ENCODE measurements at regions not wholly inside any gene's neighbourhood (a gene's known extent, or its start where the extent isn't known, plus 50 kb on each side); places are given as distances from the start of the nearest gene placed in this dataset.

GRCh38 chr20:59412875-59413284, 112.5 kb downstream of the EDN3 start:
- no peak overlapping the region for H3K9ac ChIP-seq (ENCODE audit: insufficient read depth in 1 of 2, low read depth in 2 of 2, low read length in 2 of 2)
- H3K4me3 ChIP-seq: no peak overlapping the region
- no peaks in the 10 kb centered on the region for H3K9me3 ChIP-seq (replicated peaks; ENCODE audit: control insufficient read depth, insufficient read depth, low read depth, low read length)
- no peaks in the 10 kb centered on the region; the same call in 1 of the 2 replicates for H4K20me1 ChIP-seq (replicated peaks; ENCODE audit: control insufficient read depth, insufficient read depth, low read length)
- FAIRE-seq (no peak), DNase-seq (ENCODE audit: extremely low read depth in 1 of 4, low spot score in 3 of 4) (no peak), ATAC-seq (no peak)
- no peaks in the 10 kb centered on the region for H3K79me2 ChIP-seq (ENCODE audit: control insufficient read depth, insufficient read depth, low read length)
- TF ChIP-seq RAD21 (CRISPR knock-in tag; conservative IDR thresholded peaks at IDR 0.05 in 1 of 2, IDR thresholded peaks at IDR 0.05 in 1 of 2) (peak in 1 of 2 experiments; percentile 26; a peak in 1 of 4 replicates), GTF3C2 (IDR thresholded peaks at IDR 0.05; ENCODE audit: borderline replicate concordance, extremely low read depth, insufficient read length) (no peak)
- peaks cover 5 to 35% of the 10 kb centered on the region in 2 experiments; a peak in 3 of 5 replicates for H3K27me3 ChIP-seq (ENCODE audit: control insufficient read depth in 2 of 2, insufficient read depth in 2 of 2, low read length in 2 of 2)
- 1% methylated on average over 5 of the region's 6 CpGs for WGBS (ENCODE audit: insufficient coverage, low coverage, missing lambda C conversion rate)
- ChIA-PET POLR2A (no interaction called here), CTCF (ENCODE audit: low intra/inter-chr PET ratio) (no interaction called here)
- BruUV-seq (replicated peaks): no TSS peak
- H3K4me1 ChIP-seq (replicated peaks in 1 of 2; ENCODE audit: control insufficient read depth in 2 of 2, insufficient read depth in 2 of 2, low read length in 2 of 2): no peaks in the 10 kb centered on the region
- H3K36me3 ChIP-seq (ENCODE audit: control insufficient read depth, insufficient read depth, low read length): no peaks in the 10 kb centered on the region
- H2AFZ ChIP-seq (ENCODE audit: low read depth, low read length): no peak overlapping the region
- intact Hi-C loops (cut with micrococcal nuclease) (no loop called here), in situ Hi-C loops (cut with MboI) (loop anchor here (5.0 to 10.0 kb wide), 2 partner anchors 328 to 546 kb away; no protein-coding TSS in a partner anchor)
- H3K27ac ChIP-seq (ENCODE audit: extremely low read depth, low read depth, low read length): no peak overlapping the region
- no peak overlapping the region for H3K4me2 ChIP-seq (ENCODE audit: insufficient read depth, low read length)
- no peaks in the 10 kb centered on the region for H3K9me1 ChIP-seq (ENCODE audit: control insufficient read depth, insufficient read depth, low read length)

Data from K562 (cell line).